ENCODE measurements at regions not wholly inside any gene's neighbourhood (a gene's known extent, or its start where the extent isn't known, plus 50 kb on each side); places are given as distances from the start of the nearest gene placed in this dataset.

GRCh38 chr17:69978056-69978646, 96.9 kb upstream of the KCNJ16 start:
- no peak for DNase-seq (ENCODE audit: low read depth in 4 of 4, low spot score in 3 of 4)

DNA sequence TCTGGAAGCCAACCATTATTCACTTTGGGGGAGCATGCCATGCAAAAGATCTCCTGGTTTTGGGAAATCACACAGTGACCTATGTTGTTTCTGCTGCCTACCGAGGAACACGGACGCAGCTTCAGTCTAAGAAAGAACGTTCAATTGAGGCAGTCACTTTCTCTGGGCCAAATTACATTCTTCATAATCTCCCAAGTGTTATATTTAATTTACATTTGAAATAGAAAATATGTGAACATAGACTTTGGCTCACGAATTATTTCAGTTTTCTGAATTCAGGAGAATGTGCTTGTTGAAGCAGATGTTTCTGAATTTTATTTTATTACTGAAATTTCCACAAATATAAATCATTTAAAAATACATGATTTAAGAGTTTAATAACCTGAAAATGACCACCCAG, 93.6 kb upstream of the KCNJ16 start:
- no peak for DNase-seq (ENCODE audit: low read depth in 4 of 4, low spot score in 3 of 4)

- no peak for DNase-seq (ENCODE audit: low read depth in 4 of 4, low spot score in 3 of 4)
Observed at GRCh38 chr17:69995476-69995875, 79.5 kb upstream of the KCNJ16 start.

- no peak for DNase-seq (ENCODE audit: low read depth in 4 of 4, low spot score in 3 of 4)
Observed at GRCh38 chr17:69997332-69997731, 77.7 kb upstream of the KCNJ16 start.

- no peak for DNase-seq (ENCODE audit: low read depth in 4 of 4, low spot score in 3 of 4)
Observed at GRCh38 chr17:69999253-69999652, 75.8 kb upstream of the KCNJ16 start.

GRCh38 chr17:70006159-70006558, 68.9 kb upstream of the KCNJ16 start:
- no peak for DNase-seq (ENCODE audit: low read depth in 4 of 4, low spot score in 3 of 4)

DNA sequence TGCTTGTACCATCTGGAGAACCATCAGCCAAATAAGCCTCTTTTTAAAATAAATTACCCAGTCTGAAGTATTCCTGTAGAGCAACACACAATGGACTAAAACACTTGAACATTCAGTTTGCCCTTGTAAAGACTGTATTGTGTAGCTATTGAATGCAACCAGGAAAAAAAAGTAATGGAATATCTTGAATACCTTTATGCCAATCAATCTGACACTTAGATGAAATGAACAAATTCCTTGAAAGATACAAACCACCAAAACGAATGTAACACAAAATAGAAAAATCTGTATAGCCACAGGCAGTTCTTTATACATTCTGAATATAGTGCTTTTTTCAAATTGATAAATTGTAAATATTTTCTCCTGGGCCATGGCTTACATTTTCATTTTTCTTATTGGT, 63.3 kb upstream of the KCNJ16 start:
- no peak for DNase-seq (ENCODE audit: low read depth in 4 of 4, low spot score in 3 of 4)

DNA sequence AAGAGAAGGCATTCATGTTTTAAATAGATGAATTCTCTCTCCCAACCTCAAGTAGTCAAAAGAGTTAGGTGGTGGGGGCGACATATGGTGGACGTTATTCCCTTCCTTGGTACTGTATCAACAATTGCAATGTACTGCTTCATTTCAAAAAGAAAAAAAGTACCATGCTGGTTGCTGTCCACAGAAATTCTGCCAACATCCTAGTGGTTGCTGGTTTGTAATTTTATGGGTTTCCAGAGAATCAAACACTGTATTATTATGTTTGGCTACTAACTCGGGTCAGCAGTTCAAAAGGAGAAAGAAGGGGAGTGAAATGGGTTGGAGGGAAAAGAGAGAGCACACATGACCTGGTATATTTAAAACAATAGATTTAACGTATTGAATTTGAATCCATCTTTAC, 61.1 kb upstream of the KCNJ16 start:
- DNase-seq (ENCODE audit: low read depth in 4 of 4, low spot score in 3 of 4), result no peak

DNA sequence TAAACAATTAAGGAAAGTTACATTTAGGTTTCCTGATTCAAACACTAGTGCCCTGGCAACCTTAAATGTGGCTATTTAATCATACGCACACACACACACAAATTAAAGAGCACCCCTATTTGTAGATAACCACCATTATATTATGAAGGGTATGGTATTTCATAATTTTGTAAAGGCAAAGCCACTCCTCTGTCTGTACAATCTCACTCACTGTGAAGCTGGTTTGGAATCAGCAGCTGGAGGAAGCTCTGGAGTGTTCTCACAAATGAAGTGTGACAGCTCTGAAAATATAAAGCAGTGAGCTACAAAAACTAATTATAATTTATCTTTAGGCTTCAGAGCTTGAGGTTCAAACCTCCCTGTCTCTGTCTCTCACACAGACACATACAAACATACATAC, 57.9 kb upstream of the KCNJ16 start:
- DNase-seq (ENCODE audit: low read depth in 4 of 4, low spot score in 3 of 4), result no peak

DNA sequence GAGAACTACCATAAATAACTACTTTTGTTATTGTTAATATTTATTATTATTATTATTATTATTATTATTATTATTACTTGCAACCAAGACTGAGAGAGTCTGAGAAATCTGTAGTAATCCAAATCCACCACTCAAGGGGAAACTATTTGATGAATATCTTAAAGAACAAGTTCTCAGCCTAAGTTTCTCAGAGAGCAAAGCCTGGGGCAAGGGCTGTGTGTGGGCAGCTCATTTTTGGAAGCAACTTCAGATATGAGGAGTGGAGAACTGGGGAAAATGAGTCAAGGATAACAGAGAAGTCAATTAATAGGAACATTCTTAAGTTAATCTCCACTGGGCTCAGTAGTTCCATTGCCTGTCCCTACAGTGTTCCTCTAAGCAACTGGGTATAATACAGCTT, 57.1 kb upstream of the KCNJ16 start:
- DNase-seq (ENCODE audit: low read depth in 4 of 4, low spot score in 3 of 4), result no peak

GRCh38 chr17:70021726-70022125, 53.3 kb upstream of the KCNJ16 start:
- no peak for DNase-seq (ENCODE audit: low read depth in 4 of 4, low spot score in 3 of 4)

- no peak for DNase-seq (ENCODE audit: low read depth in 4 of 4, low spot score in 3 of 4)
Observed at GRCh38 chr17:70022175-70022574, 52.9 kb upstream of the KCNJ16 start.

GRCh38 chr17:70024253-70024652, 50.8 kb upstream of the KCNJ16 start:
- no peak for DNase-seq (ENCODE audit: low read depth in 4 of 4, low spot score in 3 of 4)

Measured in right renal pelvis (tissue), 4 donors.